GM12878 (cell line): ENCODE measurements at regions not wholly inside any gene's neighbourhood (a gene's known extent, or its start where the extent isn't known, plus 50 kb on each side); places are given as distances from the start of the nearest gene placed in this dataset.

ENCODE experiments used
- ATAC-seq: fragments of 200-7000 bp; cut with Tn5 transposase; 3 replicates; pipeline ENCODE4 v1.9.1; 2020; ENCODE audit warnings: mild to moderate bottlenecking, moderate library complexity
- BruUV-seq: library from RNA; stranded (reverse); fragments of 400-500 nt; replicated peaks from 2 replicates; lab custom pipeline; 2021; lab: Mats Ljungman, UMichigan
- CTCF ChIA-PET: fragments of 300-600 bp; sonication (Branson Sonifier 250); formaldehyde crosslinking; extraction: SDS; loops from one replicate; lab custom pipeline; 2021; ENCODE audit warnings: inconsistent platforms; lab: Yijun Ruan, JAX
- POLR2A ChIA-PET: fragments of 350-600 bp; formaldehyde crosslinking; extraction: SDS; loops from one replicate; lab custom pipeline; 2021; ENCODE audit warnings: inconsistent platforms; lab: Charles Lee
- RAD21 ChIA-PET: fragments of 300-600 bp; sonication (Branson Sonifier 250); formaldehyde crosslinking; loops from one replicate; lab custom pipeline; 2023; ENCODE audit warnings: antibody characterized with exemption; ENCODE audit not compliant: unreplicated experiment; lab: Charles Lee
- SMC1A ChIA-PET: fragments of 300-600 bp; sonication (Branson Sonifier 250); formaldehyde crosslinking; loops from one replicate; lab custom pipeline; 2023; ENCODE audit not compliant: unreplicated experiment, uncharacterized antibody; lab: Charles Lee
- DNase-seq: peaks from one replicate; pipeline ENCODE4 v3.0.0-alpha.2; 2011; ENCODE audit warnings: low read depth, low spot score
- FAIRE-seq: peaks from 3 replicates; lab custom pipeline; 2011; peaks lifted over from hg19 to GRCh38; lab: Jason Lieb, UNC
- H2AFZ ChIP-seq: 2 replicates; pipeline ENCODE4 v1.6.0; 2011; ENCODE audit warnings: low read depth, low read length, control low read depth; ENCODE audit not compliant: control insufficient read depth
- H3K27ac ChIP-seq: 2 replicates; pipeline ENCODE4 v1.5.1; 2011; ENCODE audit warnings: control low read depth; ENCODE audit not compliant: control insufficient read depth, insufficient read depth
- H3K27me3 ChIP-seq, 2 experiments: replicated peaks in 1 of 2; 2 replicates each; pipeline versions ENCODE4 v1.6.0 to v1.6.1; 2011; ENCODE audit warnings: low read length in 1 of 2; ENCODE audit not compliant: control insufficient read depth in 2 of 2, insufficient read depth in 2 of 2
- H3K36me3 ChIP-seq, 2 experiments: 2 replicates each; pipeline ENCODE4 v1.5.1; 2011; ENCODE audit warnings: low read length in 1 of 2; ENCODE audit not compliant: control insufficient read depth in 2 of 2, insufficient read depth in 2 of 2
- H3K4me1 ChIP-seq: 2 replicates; pipeline ENCODE4 v1.6.1; 2011; ENCODE audit warnings: mild to moderate bottlenecking, low read length, moderate library complexity, mixed read lengths; ENCODE audit not compliant: control insufficient read depth, insufficient read depth
- H3K4me2 ChIP-seq: 2 replicates; pipeline ENCODE4 v1.6.0; 2011; ENCODE audit warnings: control low read depth; ENCODE audit not compliant: control insufficient read depth, insufficient read depth
- H3K4me3 ChIP-seq: fragments of 200-600 bp; sonication (generic); 2 replicates; pipeline ENCODE4 v1.5.1; 2016
- H3K79me2 ChIP-seq: 2 replicates; pipeline ENCODE4 v1.6.0; 2011; ENCODE audit warnings: low read length; ENCODE audit not compliant: control insufficient read depth, insufficient read depth
- H3K9ac ChIP-seq: 2 replicates; pipeline ENCODE4 v1.8.0; 2011; ENCODE audit warnings: low read length, control low read depth, mixed read lengths; ENCODE audit not compliant: control insufficient read depth, insufficient read depth
- H3K9me3 ChIP-seq: replicated peaks from 3 replicates; pipeline ENCODE4 v1.5.1; 2011; ENCODE audit warnings: mild to moderate bottlenecking, low read length; ENCODE audit not compliant: control insufficient read depth, insufficient read depth
- H4K20me1 ChIP-seq: 2 replicates; pipeline ENCODE4 v1.6.0; 2011; ENCODE audit not compliant: control insufficient read depth, insufficient read depth
- ASH2L ChIP-seq: fragments of 300-600, 200-600 bp; sonication (generic); IDR thresholded peaks from 2 replicates; pipeline ENCODE4 v1.6.1; 2017; ENCODE audit warnings: low read depth, mild to moderate bottlenecking, borderline replicate concordance
- CBX5 ChIP-seq: sonication (generic); IDR thresholded peaks from 2 replicates; pipeline ENCODE4 v1.6.1; 2016; ENCODE audit warnings: low read depth, moderate library complexity, mild to moderate bottlenecking, inconsistent platforms
- HDAC2 ChIP-seq: fragments of 200-600 bp; sonication (generic); IDR thresholded peaks from 2 replicates; pipeline ENCODE4 v1.6.1; 2017
- HDGF ChIP-seq: fragments of 450-650 bp; IDR thresholded peaks from 2 replicates; pipeline ENCODE4 v1.6.1; 2016; ENCODE audit warnings: antibody characterized with exemption
- MTA2 ChIP-seq: fragments of 450-650 bp; IDR thresholded peaks from 2 replicates; pipeline ENCODE4 v1.6.1; 2016; ENCODE audit warnings: low read depth, mild to moderate bottlenecking, moderate library complexity
- RUNX3 ChIP-seq: IDR thresholded peaks from 2 replicates; pipeline ENCODE4 v1.6.1; 2012; ENCODE audit warnings: low read length, inconsistent platforms
- SRF ChIP-seq, 2 experiments: IDR thresholded peaks; 2 replicates each; pipeline ENCODE4 v1.6.1; 2011; ENCODE audit warnings: low read depth in 2 of 2, low read length in 2 of 2, mild to moderate bottlenecking in 1 of 2, moderate library complexity in 1 of 2
- SUZ12 ChIP-seq: fragments of 200-600 bp; sonication (generic); IDR thresholded peaks from one replicate; pipeline ENCODE4 v1.6.1; 2018; ENCODE audit warnings: antibody characterized with exemption, mild to moderate bottlenecking; ENCODE audit not compliant: unreplicated experiment
- YBX1 ChIP-seq: fragments of 450-650 bp; IDR thresholded peaks from 2 replicates; pipeline ENCODE4 v1.6.1; 2016; ENCODE audit warnings: antibody characterized with exemption
- ZZZ3 ChIP-seq: IDR thresholded peaks from 2 replicates; pipeline ENCODE4 v1.6.1; 2011; ENCODE audit warnings: low read depth; ENCODE audit not compliant: control insufficient read depth, insufficient read length
- in situ Hi-C: fragments of 300-500 bp; cut with MboI; formaldehyde crosslinking; loops from 9 replicates; pipeline ENCODE4 v1.14.3; 2018; ENCODE audit warnings: mixed read lengths
- intact Hi-C: fragments of 100-400 bp; cut with micrococcal nuclease; formaldehyde crosslinking; loops from one replicate; pipeline ENCODE4 v1.14.2; 2022; ENCODE audit not compliant: unreplicated experiment
- TF ChIP-seq, protein P1 (sequence below), 3 experiments: IDR thresholded peaks in 2 of 3; conservative IDR thresholded peaks in 1 of 3; 2 replicates each; pipeline ENCODE4 v1.5.1; 2011; ENCODE audit warnings: low read depth in 3 of 3, low read length in 3 of 3, mild to moderate bottlenecking in 3 of 3, control low read depth in 2 of 3, moderate library complexity in 2 of 3, inconsistent platforms in 1 of 3, mixed read lengths in 1 of 3; ENCODE audit not compliant: control insufficient read depth in 2 of 3, insufficient read depth in 1 of 3; ENCODE audit errors: extremely low read depth in 1 of 3

DNA sequence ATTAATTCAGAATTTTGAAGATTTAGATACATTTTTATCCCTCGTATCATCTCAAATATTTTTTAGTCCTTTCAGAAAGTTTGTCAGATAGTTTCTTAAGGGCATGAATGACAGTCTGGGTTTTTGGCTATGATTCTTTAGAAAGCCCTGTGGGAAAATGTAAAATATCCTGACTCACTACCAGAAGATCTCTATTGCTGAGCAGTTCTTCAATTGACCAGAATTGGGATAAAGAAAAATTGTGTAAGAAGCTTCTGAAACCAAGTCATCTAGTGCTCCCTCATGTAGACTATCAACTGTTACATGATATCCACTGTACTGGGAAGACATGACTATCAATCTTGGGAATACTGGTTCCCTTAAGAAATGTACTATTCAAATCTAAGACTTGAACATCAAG lies 608.3 kb upstream of the CHRM3 start (continued):
- TF ChIP-seq SRF (IDR thresholded peaks at IDR 0.05; ENCODE audit: low read depth in 2 of 2, low read length in 2 of 2), result no peak
- no peak for TF ChIP-seq HDAC2
- no peak for TF ChIP-seq CBX5
- TF ChIP-seq MTA2, result no peak
- TF ChIP-seq ZZZ3, result no peak

DNA sequence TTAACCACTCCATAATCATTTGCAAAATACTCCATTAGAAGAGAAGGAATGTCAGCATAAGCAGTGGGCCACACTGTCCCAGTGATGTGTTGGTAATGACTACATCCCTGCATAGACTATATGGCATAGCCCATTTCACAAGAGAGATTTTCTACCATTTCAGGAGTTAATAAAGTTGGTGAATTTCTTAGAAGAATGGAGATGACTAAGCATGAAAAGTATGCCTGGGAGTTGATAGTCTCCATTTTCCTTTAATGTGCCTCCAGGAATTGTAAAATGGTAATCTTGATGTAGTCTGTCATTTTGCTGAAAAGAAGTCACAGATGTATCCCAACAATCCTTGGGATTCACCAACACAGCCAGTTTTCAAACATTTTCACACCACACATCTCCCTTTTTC lies 608.8 kb upstream of the CHRM3 start:
- FAIRE-seq (no peak), DNase-seq (no peak), ATAC-seq (no peak)
- BruUV-seq, result no TSS peak
- H3K36me3 ChIP-seq, result no peaks in the 10 kb centered on the region
- no peak overlapping the region for H3K27ac ChIP-seq
- no peak overlapping the region for H3K4me3 ChIP-seq
- no peak overlapping the region for H3K4me2 ChIP-seq
- H4K20me1 ChIP-seq, result no peaks in the 10 kb centered on the region
- in situ Hi-C loops, result no loop called here
- RAD21 ChIA-PET, result no interaction called here
- no peaks in the 10 kb centered on the region for H3K9me3 ChIP-seq
- H2AFZ ChIP-seq, result no peak overlapping the region
- CTCF ChIA-PET, result no interaction called here
- H3K9ac ChIP-seq, result no peak overlapping the region
- POLR2A ChIA-PET, result no interaction called here
- H3K4me1 ChIP-seq, result no peaks in the 10 kb centered on the region
- SMC1A ChIA-PET, result no interaction called here
- intact Hi-C loops, result no loop called here
- no peaks in the 10 kb centered on the region for H3K27me3 ChIP-seq
- H3K79me2 ChIP-seq, result no peaks in the 10 kb centered on the region
- TF ChIP-seq ASH2L (no peak), RUNX3 (no peak), SUZ12 (no peak), YBX1 (no peak), HDGF (no peak)
- TF ChIP-seq, protein P1, sequence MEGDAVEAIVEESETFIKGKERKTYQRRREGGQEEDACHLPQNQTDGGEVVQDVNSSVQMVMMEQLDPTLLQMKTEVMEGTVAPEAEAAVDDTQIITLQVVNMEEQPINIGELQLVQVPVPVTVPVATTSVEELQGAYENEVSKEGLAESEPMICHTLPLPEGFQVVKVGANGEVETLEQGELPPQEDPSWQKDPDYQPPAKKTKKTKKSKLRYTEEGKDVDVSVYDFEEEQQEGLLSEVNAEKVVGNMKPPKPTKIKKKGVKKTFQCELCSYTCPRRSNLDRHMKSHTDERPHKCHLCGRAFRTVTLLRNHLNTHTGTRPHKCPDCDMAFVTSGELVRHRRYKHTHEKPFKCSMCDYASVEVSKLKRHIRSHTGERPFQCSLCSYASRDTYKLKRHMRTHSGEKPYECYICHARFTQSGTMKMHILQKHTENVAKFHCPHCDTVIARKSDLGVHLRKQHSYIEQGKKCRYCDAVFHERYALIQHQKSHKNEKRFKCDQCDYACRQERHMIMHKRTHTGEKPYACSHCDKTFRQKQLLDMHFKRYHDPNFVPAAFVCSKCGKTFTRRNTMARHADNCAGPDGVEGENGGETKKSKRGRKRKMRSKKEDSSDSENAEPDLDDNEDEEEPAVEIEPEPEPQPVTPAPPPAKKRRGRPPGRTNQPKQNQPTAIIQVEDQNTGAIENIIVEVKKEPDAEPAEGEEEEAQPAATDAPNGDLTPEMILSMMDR (IDR thresholded peaks at IDR 0.05 in 2 of 3, conservative IDR thresholded peaks at IDR 0.05 in 1 of 3; ENCODE audit: control insufficient read depth in 2 of 3, extremely low read depth in 1 of 3, insufficient read depth in 1 of 3, low read depth in 3 of 3, low read length in 3 of 3), result no peak
